ENCODE measurements at regions not wholly inside any gene's neighbourhood (a gene's known extent, or its start where the extent isn't known, plus 50 kb on each side); places are given as distances from the start of the nearest gene placed in this dataset.

- DNase-seq (ENCODE audit: low read depth) = no peak
- TF ChIP-seq, protein P1, sequence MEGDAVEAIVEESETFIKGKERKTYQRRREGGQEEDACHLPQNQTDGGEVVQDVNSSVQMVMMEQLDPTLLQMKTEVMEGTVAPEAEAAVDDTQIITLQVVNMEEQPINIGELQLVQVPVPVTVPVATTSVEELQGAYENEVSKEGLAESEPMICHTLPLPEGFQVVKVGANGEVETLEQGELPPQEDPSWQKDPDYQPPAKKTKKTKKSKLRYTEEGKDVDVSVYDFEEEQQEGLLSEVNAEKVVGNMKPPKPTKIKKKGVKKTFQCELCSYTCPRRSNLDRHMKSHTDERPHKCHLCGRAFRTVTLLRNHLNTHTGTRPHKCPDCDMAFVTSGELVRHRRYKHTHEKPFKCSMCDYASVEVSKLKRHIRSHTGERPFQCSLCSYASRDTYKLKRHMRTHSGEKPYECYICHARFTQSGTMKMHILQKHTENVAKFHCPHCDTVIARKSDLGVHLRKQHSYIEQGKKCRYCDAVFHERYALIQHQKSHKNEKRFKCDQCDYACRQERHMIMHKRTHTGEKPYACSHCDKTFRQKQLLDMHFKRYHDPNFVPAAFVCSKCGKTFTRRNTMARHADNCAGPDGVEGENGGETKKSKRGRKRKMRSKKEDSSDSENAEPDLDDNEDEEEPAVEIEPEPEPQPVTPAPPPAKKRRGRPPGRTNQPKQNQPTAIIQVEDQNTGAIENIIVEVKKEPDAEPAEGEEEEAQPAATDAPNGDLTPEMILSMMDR (conservative IDR thresholded peaks at IDR 0.05; ENCODE audit: low read depth, low read length) = no peak
- H3K4me3 ChIP-seq (ENCODE audit: low read depth, low read length) = no peak overlapping the region
These were observed 98.4 kb upstream of the ADTRP start for GRCh38 chr6:11876934-11877433.

- H3K4me3 ChIP-seq (ENCODE audit: low read depth, low read length) = no peak overlapping the region
- DNase-seq (ENCODE audit: low read depth) = no peak
- TF ChIP-seq, protein P1 (conservative IDR thresholded peaks at IDR 0.05; ENCODE audit: low read depth, low read length) = no peak
These were observed 96.9 kb upstream of the ADTRP start for GRCh38 chr6:11875325-11876109.

GRCh38 chr6:11869672-11870340 is 91.2 kb upstream of the ADTRP start:
- H3K4me3 ChIP-seq (ENCODE audit: low read depth, low read length) = no peak overlapping the region
- peak; percentile 73 for DNase-seq (ENCODE audit: low read depth)
- TF ChIP-seq, protein P1 (conservative IDR thresholded peaks at IDR 0.05; ENCODE audit: low read depth, low read length) = no peak

DNA sequence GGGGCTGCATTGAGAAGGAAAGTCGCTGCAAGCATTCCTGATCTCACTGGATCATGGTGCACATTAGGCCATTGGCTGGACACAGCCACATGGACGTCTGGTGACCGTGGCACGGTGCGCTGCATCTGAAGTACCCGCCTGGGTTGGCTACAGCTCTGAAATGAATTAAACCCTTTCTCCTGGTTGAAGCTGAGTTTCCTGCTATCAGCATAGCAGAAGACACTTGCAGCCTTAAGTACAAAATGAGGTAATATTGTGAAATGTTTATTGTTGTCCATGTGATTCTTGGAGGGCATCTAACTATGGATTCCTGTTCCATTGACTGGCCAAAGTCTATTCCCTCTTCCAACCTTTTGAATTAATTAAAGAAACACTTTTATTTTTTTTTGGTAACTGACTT is 89.8 kb upstream of the ADTRP start:
- DNase-seq (ENCODE audit: low read depth) = peak; percentile 12
- no peak overlapping the region for H3K4me3 ChIP-seq (ENCODE audit: low read depth, low read length)
- TF ChIP-seq, protein P1 (conservative IDR thresholded peaks at IDR 0.05; ENCODE audit: low read depth, low read length) = no peak

- TF ChIP-seq, protein P1 (conservative IDR thresholded peaks at IDR 0.05; ENCODE audit: low read depth, low read length) = no peak
- DNase-seq (ENCODE audit: low read depth) = peak; percentile 7
- no peak overlapping the region for H3K4me3 ChIP-seq (ENCODE audit: low read depth, low read length)
These were observed 87.2 kb upstream of the ADTRP start for GRCh38 chr6:11865680-11866300.

DNA sequence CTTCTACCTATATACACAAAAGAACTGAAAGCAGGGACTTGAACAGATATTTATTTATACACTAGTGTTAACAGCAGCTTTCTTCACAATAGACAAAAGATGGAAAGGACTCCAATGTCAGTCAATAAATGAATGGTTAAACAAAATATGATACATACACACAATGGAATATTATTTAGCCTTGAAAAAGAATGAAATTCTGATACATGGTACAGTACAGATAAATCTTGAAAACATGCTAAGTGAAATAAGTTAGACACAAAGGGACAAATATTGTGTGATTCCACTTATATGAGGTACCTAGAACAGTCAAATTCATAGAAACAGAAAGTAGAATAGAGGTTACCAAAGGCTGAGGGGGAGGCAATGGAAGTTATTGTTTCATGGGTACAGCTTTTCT is 79.8 kb upstream of the ADTRP start:
- no peak overlapping the region for H3K4me3 ChIP-seq (ENCODE audit: low read depth, low read length)
- no peak for DNase-seq (ENCODE audit: low read depth)
- TF ChIP-seq, protein P1 (conservative IDR thresholded peaks at IDR 0.05; ENCODE audit: low read depth, low read length) = no peak

Data from choroid plexus epithelial cell (primary cell).